Glutamatergic neuron (in vitro differentiated cells): ENCODE measurements at regions not wholly inside any gene's neighbourhood (a gene's known extent, or its start where the extent isn't known, plus 50 kb on each side); places are given as distances from the start of the nearest gene placed in this dataset.

Experiments used
- DNase-seq: peaks from one replicate; pipeline ENCODE4 v3.0.0; 2022
- H3K27ac Mint-ChIP-seq: one replicate; pipeline ENCODE4 v1.8.0; 2020; ENCODE audit warnings: mild to moderate bottlenecking, mixed read lengths, inconsistent platforms; ENCODE audit not compliant: unreplicated experiment
- H3K27me3 Mint-ChIP-seq: one replicate; pipeline ENCODE4 v1.8.0; 2020; ENCODE audit warnings: mild to moderate bottlenecking, moderate library complexity, mixed read lengths, inconsistent platforms; ENCODE audit not compliant: unreplicated experiment
- H3K36me3 Mint-ChIP-seq: one replicate; pipeline ENCODE4 v1.8.0; 2020; ENCODE audit warnings: mild to moderate bottlenecking, mixed read lengths, inconsistent platforms; ENCODE audit not compliant: unreplicated experiment
- H3K4me1 Mint-ChIP-seq: one replicate; pipeline ENCODE4 v1.8.0; 2020; ENCODE audit warnings: mild to moderate bottlenecking, low read depth, mixed read lengths, inconsistent platforms; ENCODE audit not compliant: unreplicated experiment
- H3K4me3 Mint-ChIP-seq: one replicate; pipeline ENCODE4 v1.8.0; 2020; ENCODE audit warnings: mild to moderate bottlenecking, mixed read lengths, inconsistent platforms; ENCODE audit not compliant: unreplicated experiment
- H3K9me3 Mint-ChIP-seq: one replicate; pipeline ENCODE4 v1.8.0; 2020; ENCODE audit warnings: mild to moderate bottlenecking, moderate library complexity, mixed read lengths, inconsistent platforms; ENCODE audit not compliant: unreplicated experiment
- CTCF ChIP-seq: fragments of 200-600 bp; sonication (generic); IDR thresholded peaks from one replicate; pipeline ENCODE4 v1.5.0; 2021; ENCODE audit not compliant: partially characterized antibody, unreplicated experiment

GRCh38 chr20:11728937-11729336 is 188.8 kb upstream of the BTBD3 start:
- Mint-ChIP-seq H3K4me1 (no peaks in the 10 kb centered on the region), H3K27me3 (no peaks in the 10 kb centered on the region), H3K36me3 (no peaks in the 10 kb centered on the region), H3K9me3 (peaks cover 2% of the 10 kb centered on the region), H3K4me3 (no peak overlapping the region), H3K27ac (no peak overlapping the region)
- no peak for TF ChIP-seq CTCF
- DNase-seq = no peak

GRCh38 chr20:11729806-11730205 is 187.9 kb upstream of the BTBD3 start:
- Mint-ChIP-seq H3K27me3 (no peaks in the 10 kb centered on the region), H3K27ac (no peak overlapping the region), H3K36me3 (no peaks in the 10 kb centered on the region), H3K4me1 (no peaks in the 10 kb centered on the region), H3K9me3 (peaks cover 2% of the 10 kb centered on the region), H3K4me3 (no peak overlapping the region)
- TF ChIP-seq CTCF = no peak
- no peak for DNase-seq

- no peak for DNase-seq
- H3K36me3 Mint-ChIP-seq = no peaks in the 10 kb centered on the region
- H3K9me3 Mint-ChIP-seq = peaks cover 2% of the 10 kb centered on the region
- no peaks in the 10 kb centered on the region for H3K4me1 Mint-ChIP-seq
- no peak for TF ChIP-seq CTCF
- H3K27me3 Mint-ChIP-seq = no peaks in the 10 kb centered on the region
- no peak overlapping the region for H3K27ac Mint-ChIP-seq
- H3K4me3 Mint-ChIP-seq = no peak overlapping the region
These were observed 183.3 kb upstream of the BTBD3 start for GRCh38 chr20:11734431-11734830.

- H3K27ac Mint-ChIP-seq = no peak overlapping the region
These were observed 178.8 kb upstream of the BTBD3 start for GRCh38 chr20:11738852-11739251.

GRCh38 chr20:11740975-11741374 is 176.7 kb upstream of the BTBD3 start:
- H3K27ac Mint-ChIP-seq = no peak overlapping the region
- TF ChIP-seq CTCF = no peak
- H3K27me3 Mint-ChIP-seq = no peaks in the 10 kb centered on the region
- DNase-seq = no peak
- no peaks in the 10 kb centered on the region for H3K4me1 Mint-ChIP-seq
- H3K36me3 Mint-ChIP-seq = no peaks in the 10 kb centered on the region
- no peaks in the 10 kb centered on the region for H3K9me3 Mint-ChIP-seq
- H3K4me3 Mint-ChIP-seq = no peak overlapping the region

More at GRCh38 chr20:11738852-11739251, 178.8 kb upstream of the BTBD3 start:
- Mint-ChIP-seq H3K36me3 (no peaks in the 10 kb centered on the region), H3K4me3 (no peak overlapping the region), H3K4me1 (no peaks in the 10 kb centered on the region), H3K27me3 (no peaks in the 10 kb centered on the region), H3K9me3 (no peaks in the 10 kb centered on the region)
- DNase-seq = no peak
- no peak for TF ChIP-seq CTCF
